HG03097 (cell line): ENCODE measurements at regions not wholly inside any gene's neighbourhood (a gene's known extent, or its start where the extent isn't known, plus 50 kb on each side); places are given as distances from the start of the nearest gene placed in this dataset.

ENCODE experiments used
- ATAC-seq: cut with Tn5 transposase; IDR thresholded peaks from one replicate; pipeline ENCODE4 v1.9.1; 2021; ENCODE audit not compliant: unreplicated experiment, low FRiP score

GRCh38 chr3:151990696-151991376 lies 117.4 kb downstream of the SUCNR1 start:
- no peak for ATAC-seq

DNA sequence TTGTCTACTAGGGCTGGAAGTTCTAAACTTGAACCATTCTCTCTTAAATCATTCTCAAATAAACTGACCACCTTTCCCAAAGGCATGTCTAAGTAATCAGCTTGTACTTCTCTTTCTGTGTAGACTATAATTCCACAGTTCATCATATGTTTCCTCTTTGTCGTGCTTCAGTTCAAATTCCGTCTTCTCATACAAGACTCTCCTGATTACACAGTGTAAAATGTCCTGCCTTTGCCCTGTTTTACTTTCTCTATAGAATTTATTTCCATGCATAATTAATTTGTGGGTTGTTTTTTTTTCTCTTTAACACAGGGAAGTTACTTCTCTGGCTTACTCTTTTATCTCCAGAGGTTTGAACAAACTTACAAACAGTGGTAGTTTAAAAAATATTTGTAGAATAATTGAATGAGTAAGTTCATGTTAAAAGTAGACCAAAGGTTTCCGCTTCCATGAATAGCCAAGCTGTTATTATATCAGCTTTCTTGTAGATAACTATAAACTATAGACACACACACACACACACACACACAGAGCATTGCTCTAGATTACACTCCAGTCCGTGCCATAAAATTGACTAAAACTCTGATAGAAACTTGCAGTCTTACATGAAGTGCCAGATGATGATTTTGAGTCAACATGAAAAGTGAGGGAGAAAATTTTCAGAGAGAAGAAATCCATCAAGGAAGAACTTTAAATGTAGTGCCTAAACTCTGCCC lies 119.0 kb downstream of the SUCNR1 start:
- ATAC-seq: no peak

DNA sequence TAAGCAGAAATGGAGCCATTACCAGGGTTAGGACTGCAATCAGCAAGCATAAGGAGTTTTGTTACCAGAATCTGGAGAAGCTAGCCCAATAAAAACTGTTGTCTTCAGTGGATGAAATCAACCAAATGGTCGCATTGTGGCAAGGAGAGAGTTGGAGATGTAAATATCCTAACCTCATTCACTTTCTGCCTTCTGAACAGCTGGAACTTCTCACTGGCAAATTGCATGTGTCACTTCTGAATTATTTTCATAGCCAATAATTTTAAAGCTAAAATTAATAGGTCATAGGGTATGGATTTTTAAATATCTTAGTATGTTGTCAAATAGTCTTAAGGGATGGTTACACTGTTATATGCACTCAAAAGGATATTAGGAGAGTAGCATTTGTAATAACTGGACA lies 121.6 kb downstream of the SUCNR1 start:
- ATAC-seq: no peak

DNA sequence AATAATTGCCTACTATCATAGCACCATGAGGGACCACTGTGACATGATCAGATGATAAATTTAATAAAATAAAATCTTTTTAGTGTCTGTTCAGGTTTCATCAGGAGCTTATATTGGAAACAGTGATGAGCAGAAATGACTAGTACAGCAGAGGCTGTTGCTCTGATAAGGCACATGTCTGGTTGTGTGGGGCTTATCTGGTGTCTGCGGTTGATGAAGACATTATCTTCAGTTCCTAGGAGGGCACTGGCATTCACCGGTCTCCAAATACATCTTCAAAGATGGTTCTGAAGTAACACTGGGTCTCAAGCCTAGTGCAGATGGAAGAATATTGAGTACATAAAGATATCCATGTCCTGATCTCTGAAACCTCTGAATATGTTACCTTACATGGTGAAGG lies 125.3 kb downstream of the SUCNR1 start:
- ATAC-seq: no peak

DNA sequence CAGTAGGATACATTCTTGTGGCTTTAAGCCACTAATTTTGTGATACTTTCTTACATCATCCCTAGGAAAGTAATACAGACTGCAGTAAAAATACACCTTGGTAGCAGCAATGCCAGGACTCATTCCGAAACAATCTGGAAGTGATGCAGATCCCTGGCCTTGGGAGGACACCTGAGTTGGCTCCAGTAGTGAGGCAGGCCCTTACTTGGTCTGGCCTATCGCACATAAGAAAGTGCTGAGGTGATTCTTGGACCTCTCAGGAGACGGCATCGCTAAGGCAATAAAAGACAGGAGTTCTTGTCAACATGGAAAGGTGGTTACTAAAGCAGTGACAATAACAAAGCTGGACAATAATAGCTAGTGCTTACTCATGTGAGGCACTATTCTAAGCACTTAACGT lies 126.5 kb downstream of the SUCNR1 start:
- ATAC-seq: no peak

DNA sequence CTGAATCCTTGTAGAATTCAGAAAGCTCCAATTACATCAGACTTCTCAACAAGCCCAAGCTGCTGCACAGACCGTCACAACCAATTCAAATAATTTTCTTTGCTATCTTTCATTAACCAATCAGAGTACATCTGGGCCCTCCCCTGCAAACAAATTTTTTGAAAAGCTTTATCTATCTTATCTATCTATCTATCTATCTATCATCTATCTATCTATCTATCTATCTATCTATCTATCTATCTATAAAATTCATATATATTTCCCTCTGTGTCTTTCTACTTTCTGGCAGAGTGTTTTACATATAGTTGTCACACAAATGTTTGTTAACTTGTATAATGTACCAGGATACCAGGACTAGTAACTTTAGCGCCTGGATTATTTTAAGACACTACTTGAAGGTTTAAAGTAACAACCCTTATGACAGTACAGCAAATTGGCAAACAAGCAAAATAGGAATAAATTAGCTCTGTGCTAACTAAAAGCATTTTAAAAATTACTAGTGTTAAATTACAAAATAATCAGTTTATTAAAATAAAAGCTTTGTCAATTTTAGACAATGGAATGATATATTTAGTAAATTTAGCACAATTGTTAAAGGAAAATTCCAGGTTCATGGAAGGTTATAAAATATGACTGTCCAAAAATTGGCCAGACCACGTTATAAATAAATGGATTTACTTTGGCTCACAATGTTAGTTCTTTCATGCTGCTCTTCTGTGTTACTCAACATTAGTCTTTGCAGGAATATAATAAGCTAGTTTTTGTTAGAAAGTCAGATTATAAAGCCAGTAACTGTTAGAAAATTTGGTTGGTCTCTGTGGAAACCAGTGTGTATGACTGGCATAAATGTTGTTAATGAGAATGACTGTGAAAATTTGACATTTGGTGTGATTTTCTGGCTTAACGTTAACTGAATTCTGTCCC lies 138.6 kb downstream of the SUCNR1 start:
- ATAC-seq: no peak

GRCh38 chr3:152019508-152019907 lies 146.1 kb downstream of the SUCNR1 start:
- no peak for ATAC-seq

DNA sequence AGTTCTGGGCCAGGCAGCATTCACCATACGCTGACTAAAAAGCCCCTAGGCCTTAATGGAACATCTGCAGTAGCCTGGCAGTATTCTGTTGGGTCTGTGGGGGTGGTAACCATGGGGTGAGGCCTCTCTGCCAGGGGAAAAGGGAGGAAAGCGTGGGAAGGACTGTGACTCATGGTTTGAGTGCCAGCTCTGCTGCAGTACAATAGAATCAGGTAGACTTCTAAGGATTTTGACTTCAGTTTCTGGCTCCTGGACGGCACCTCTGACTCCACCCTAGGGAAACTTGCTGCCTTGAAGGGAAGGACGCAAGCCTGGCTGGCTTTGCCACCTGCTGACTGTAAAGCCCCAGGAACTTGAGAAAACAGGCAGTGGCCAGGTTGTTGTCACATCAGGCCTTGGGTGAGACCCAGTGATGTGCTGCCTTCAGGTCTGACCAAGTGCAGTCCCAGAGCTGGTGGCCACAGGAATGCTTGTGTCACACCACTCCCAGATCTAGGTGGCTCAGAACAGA lies 148.6 kb downstream of the SUCNR1 start:
- ATAC-seq: no peak

DNA sequence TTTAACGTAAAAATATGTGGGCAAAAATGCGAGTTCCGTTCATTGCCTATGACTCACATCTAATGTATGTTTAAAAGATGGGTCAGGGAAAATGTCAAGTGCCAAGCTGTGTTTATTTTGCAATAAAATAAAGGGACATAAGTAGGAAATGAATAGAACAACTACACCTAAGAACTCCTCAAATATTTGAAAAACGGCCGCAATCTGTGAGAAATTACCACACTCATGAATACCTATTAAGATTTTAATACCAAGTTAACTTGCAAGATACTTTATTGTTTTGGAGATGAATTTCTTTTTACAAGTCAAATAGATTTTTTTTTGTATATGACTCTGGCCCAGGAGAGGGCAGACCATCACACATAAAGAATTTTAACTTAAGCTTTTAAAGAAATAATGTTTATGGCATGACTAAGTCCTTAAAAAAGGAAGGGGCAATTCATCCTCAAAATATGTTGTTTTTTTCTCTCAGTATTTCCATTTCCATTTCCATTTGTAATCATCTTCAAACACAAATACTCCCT lies 152.7 kb downstream of the SUCNR1 start:
- no peak for ATAC-seq

DNA sequence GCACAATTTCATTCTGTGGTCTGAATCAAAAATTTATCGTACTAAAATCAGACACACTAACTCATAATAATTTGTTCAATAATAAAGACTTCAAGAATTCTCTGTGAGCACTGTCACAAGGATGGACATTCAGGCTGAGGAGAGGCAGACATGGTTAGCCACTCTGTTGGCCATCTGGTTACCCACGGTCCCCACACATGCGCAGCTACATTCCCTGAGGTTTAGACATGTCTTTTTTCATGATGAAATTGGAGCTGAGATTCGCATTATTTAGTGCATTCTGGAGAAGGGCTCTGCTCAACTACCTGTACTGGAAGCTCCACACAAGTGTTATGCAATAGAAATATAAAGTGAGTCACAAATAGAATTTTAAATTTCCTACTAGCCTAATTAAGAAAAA lies 156.9 kb downstream of the SUCNR1 start:
- ATAC-seq: no peak

DNA sequence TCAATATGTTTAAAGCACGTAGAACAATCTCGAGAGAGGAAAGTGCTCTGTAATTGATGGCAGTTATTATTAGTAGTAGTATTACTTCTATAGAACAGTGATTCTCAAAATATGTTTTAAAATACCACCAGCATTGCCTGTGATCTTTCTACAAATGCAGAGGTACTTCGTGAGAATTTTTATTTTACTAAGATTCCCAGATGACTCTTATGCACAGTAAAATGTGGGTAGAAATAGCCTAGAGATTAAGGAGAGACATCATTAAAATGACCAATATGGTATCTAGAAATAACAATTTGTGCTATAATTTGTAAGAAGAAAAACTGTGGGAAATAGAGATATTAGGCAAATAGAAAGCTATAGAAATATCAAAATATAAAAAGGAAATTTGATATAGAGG lies 157.9 kb downstream of the SUCNR1 start:
- ATAC-seq: no peak

- no peak for ATAC-seq
Measured at GRCh38 chr3:152037297-152037696, 163.9 kb downstream of the SUCNR1 start.

- no peak for ATAC-seq
Measured at GRCh38 chr3:152037953-152038352, 164.5 kb downstream of the SUCNR1 start.

DNA sequence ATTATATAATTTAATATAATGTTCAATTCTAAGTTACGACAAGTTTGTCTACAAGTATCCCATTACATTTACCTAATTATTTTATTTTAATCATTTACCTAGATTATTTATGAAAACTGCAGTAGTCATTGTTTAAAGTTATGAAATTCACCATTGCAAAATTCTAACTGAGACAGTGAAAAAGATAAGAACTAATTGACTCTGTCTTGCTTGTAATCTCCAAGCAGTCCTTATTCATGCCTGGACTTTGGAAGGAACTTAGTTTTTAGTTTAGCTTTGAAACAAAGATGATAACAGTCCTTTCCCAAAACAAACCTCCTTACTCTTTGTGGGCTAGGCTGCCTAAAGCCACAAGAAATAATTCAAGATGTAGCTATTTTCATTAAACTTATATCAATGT lies 165.0 kb downstream of the SUCNR1 start:
- ATAC-seq: no peak

GRCh38 chr3:152039887-152040286 lies 166.4 kb downstream of the SUCNR1 start:
- ATAC-seq: peak; percentile 93

DNA sequence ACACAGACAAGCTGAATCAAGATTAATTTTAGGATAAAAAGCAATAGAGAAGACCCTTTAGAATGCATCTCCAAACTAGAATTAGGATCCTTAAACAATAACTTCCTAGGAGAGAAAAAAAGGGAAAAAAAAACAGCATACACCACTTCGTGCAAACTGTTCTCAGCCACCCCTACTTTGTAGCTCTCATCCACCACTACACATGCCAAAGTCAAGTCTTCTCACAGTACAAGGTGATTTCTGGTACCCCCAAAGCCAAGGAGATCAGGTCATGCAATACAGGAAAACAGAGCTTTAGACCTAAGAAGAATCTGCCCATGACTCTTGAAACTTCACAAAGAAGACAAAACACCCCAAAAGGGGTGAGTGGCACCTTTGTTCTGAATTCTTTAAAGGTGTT lies 166.9 kb downstream of the SUCNR1 start:
- ATAC-seq: no peak

- no peak for ATAC-seq
Measured at GRCh38 chr3:152043620-152044019, 170.2 kb downstream of the SUCNR1 start.

- ATAC-seq: no peak
Measured at GRCh38 chr3:152046280-152046679, 172.8 kb downstream of the SUCNR1 start.

GRCh38 chr3:152047465-152047864 lies 174.0 kb downstream of the SUCNR1 start:
- no peak for ATAC-seq

- ATAC-seq: no peak
Measured at GRCh38 chr3:152048831-152049230, 175.4 kb downstream of the SUCNR1 start.

- no peak for ATAC-seq
Measured at GRCh38 chr3:152050903-152051302, 177.5 kb downstream of the SUCNR1 start.
